Type B pancreatic cell (in vitro differentiated cells): ENCODE measurements at regions not wholly inside any gene's neighbourhood (a gene's known extent, or its start where the extent isn't known, plus 50 kb on each side); places are given as distances from the start of the nearest gene placed in this dataset.

Experiments used
- DNase-seq: peaks from one replicate; pipeline ENCODE4 v3.0.0; 2021; ENCODE audit warnings: mixed read lengths; ENCODE audit not compliant: unreplicated experiment; ENCODE audit errors: extremely low spot score
- H3K27ac Mint-ChIP-seq: 2 replicates; pipeline ENCODE4 v1.8.0; 2021; ENCODE audit warnings: mild to moderate bottlenecking, mixed read lengths
- H3K27me3 Mint-ChIP-seq: 2 replicates; pipeline ENCODE4 v1.8.0; 2021; ENCODE audit warnings: mixed read lengths
- H3K36me3 Mint-ChIP-seq: 2 replicates; pipeline ENCODE4 v1.8.0; 2021; ENCODE audit warnings: mixed read lengths
- H3K4me1 Mint-ChIP-seq: one replicate; pipeline ENCODE4 v1.8.0; 2021; ENCODE audit warnings: mixed read lengths; ENCODE audit not compliant: unreplicated experiment
- H3K4me3 Mint-ChIP-seq: 2 replicates; pipeline ENCODE4 v1.8.0; 2021; ENCODE audit warnings: mild to moderate bottlenecking, mixed read lengths
- H3K9me3 Mint-ChIP-seq: 2 replicates; pipeline ENCODE4 v1.8.0; 2021; ENCODE audit warnings: mixed read lengths
- TF ChIP-seq, protein P1 (sequence below): fragments of 200-600 bp; sonication (generic); conservative IDR thresholded peaks from 2 replicates; pipeline ENCODE4 v1.5.0; 2021; ENCODE audit warnings: antibody characterized with exemption, mild to moderate bottlenecking

GRCh38 chr22:48703265-48703941 is 1124.3 kb downstream of the BRD1 start:
- H3K4me1 Mint-ChIP-seq = peaks cover 9% of the 10 kb centered on the region
- no peak for DNase-seq
- H3K27me3 Mint-ChIP-seq = no peaks in the 10 kb centered on the region
- peak overlapping the region; percentile 34 for H3K27ac Mint-ChIP-seq
- H3K4me3 Mint-ChIP-seq = no peak overlapping the region
- H3K9me3 Mint-ChIP-seq = no peaks in the 10 kb centered on the region
- TF ChIP-seq, protein P1, sequence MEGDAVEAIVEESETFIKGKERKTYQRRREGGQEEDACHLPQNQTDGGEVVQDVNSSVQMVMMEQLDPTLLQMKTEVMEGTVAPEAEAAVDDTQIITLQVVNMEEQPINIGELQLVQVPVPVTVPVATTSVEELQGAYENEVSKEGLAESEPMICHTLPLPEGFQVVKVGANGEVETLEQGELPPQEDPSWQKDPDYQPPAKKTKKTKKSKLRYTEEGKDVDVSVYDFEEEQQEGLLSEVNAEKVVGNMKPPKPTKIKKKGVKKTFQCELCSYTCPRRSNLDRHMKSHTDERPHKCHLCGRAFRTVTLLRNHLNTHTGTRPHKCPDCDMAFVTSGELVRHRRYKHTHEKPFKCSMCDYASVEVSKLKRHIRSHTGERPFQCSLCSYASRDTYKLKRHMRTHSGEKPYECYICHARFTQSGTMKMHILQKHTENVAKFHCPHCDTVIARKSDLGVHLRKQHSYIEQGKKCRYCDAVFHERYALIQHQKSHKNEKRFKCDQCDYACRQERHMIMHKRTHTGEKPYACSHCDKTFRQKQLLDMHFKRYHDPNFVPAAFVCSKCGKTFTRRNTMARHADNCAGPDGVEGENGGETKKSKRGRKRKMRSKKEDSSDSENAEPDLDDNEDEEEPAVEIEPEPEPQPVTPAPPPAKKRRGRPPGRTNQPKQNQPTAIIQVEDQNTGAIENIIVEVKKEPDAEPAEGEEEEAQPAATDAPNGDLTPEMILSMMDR = no peak
- no peaks in the 10 kb centered on the region for H3K36me3 Mint-ChIP-seq

DNA sequence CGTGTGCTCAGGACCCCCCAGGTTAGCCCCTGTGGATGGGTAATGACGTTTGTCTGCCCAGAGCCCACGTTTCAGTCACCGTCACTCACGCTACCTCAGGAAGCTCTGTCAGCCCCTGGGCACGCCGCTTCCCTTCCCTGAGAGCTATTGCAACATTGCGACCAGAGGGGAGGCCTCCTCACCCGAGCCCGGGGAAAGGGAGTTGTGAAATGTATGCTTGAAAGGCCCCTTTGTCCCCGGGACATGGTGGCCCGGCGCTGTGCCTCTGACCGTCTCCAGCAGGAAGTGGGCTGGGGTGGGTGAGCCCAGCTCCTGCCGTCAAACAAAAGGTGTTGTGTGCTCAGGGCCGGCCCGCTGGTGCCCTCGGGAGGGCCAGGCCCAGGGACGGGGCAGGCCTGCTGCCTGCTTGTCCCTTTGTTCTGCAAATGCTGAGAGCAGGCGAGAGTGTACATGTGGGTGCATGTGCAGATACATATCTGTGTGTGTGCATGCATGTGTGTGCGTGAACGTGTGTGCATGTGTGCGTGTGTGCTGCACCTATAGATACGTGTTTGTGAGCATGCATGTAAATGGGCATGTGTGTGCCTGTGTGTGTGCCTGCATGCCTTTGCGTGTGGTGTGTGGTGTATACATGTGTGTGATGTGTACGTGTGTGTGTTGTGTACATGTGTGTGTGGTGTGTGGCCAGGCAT is 1125.0 kb downstream of the BRD1 start:
- Mint-ChIP-seq H3K9me3 (no peaks in the 10 kb centered on the region), H3K36me3 (no peaks in the 10 kb centered on the region), H3K27ac (peak overlapping the region; percentile 34), H3K4me1 (peaks cover 9% of the 10 kb centered on the region), H3K4me3 (no peak overlapping the region), H3K27me3 (no peaks in the 10 kb centered on the region)
- no peak for DNase-seq
- TF ChIP-seq, protein P1 = no peak

DNA sequence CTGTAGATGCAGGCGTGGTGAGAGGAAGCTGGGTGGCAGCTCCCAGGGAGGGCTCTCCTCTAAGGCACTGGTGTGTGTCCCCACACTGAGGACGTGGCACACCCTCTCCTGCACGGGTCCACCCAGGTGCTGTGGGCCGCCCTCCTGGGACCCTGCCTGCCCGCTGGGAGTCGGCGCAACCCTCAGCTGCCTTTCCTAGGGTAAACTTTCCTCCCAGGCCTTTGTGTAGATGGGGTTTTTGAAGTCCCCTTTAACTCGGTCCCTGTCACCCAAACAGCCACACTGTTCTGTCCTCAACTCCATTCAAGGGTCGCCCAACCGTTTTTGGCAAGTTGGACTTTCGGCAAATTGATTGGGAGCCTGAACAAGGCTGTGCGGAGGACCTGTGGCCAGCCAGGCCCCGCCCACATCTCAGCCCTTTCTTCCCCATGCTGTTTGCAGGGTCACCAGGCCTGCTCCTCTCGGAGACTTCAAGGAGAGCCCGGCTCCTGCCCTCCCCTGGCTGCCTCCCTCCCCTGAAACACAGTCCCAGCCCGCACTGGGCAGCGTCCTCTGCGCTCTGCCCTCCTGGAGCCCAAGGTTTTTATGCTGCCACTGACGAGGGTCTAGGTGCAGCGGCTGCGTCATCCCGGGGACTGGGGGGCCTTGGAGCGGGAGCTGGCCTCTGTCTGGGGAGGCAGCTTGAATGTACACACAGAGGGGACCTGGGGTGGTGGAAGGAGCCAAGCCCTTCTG is 1126.2 kb downstream of the BRD1 start:
- Mint-ChIP-seq H3K4me3 (no peak overlapping the region), H3K27me3 (no peaks in the 10 kb centered on the region), H3K36me3 (no peaks in the 10 kb centered on the region), H3K9me3 (no peaks in the 10 kb centered on the region), H3K27ac (peak overlapping the region; percentile 15), H3K4me1 (peaks cover 7% of the 10 kb centered on the region)
- no peak for DNase-seq
- TF ChIP-seq, protein P1 = no peak

- Mint-ChIP-seq H3K9me3 (no peaks in the 10 kb centered on the region), H3K36me3 (no peaks in the 10 kb centered on the region), H3K4me3 (no peak overlapping the region), H3K4me1 (peaks cover 5% of the 10 kb centered on the region), H3K27ac (no peak overlapping the region), H3K27me3 (no peaks in the 10 kb centered on the region)
- TF ChIP-seq, protein P1 = peak; percentile 34
- DNase-seq = no peak
These were observed 1126.9 kb downstream of the BRD1 start for GRCh38 chr22:48700566-48701295.

GRCh38 chr22:48700180-48700565 is 1127.5 kb downstream of the BRD1 start:
- no peaks in the 10 kb centered on the region for H3K36me3 Mint-ChIP-seq

More at GRCh38 chr22:48700180-48700565, 1127.5 kb downstream of the BRD1 start:
- no peaks in the 10 kb centered on the region for H3K9me3 Mint-ChIP-seq
- H3K27ac Mint-ChIP-seq = no peak overlapping the region
- DNase-seq = no peak
- H3K27me3 Mint-ChIP-seq = no peaks in the 10 kb centered on the region
- H3K4me1 Mint-ChIP-seq = peaks cover 5% of the 10 kb centered on the region
- no peak overlapping the region for H3K4me3 Mint-ChIP-seq
- TF ChIP-seq, protein P1 = no peak
